HEK293 (cell line): ENCODE measurements at regions not wholly inside any gene's neighbourhood (a gene's known extent, or its start where the extent isn't known, plus 50 kb on each side); places are given as distances from the start of the nearest gene placed in this dataset.

Experiments
- CTCF ChIP-seq: fragments of 450-650 bp; formaldehyde crosslinking; IDR thresholded peaks from 2 replicates; pipeline ENCODE4 v1.5.1; 2016; ENCODE audit warnings: missing biosample characterization, missing genetic modification characterization
- HOXC10 ChIP-seq: sonication (generic); formaldehyde crosslinking; IDR thresholded peaks from 2 replicates; pipeline ENCODE4 v1.8.1; 2023; ENCODE audit warnings: mild to moderate bottlenecking, missing genetic modification reagents
- HOXD13 ChIP-seq: sonication (generic); formaldehyde crosslinking; IDR thresholded peaks from 2 replicates; pipeline ENCODE4 v1.8.0; 2022; ENCODE audit warnings: missing genetic modification reagents, borderline replicate concordance
- KLF1 ChIP-seq: fragments of 450-650 bp; formaldehyde crosslinking; IDR thresholded peaks from 2 replicates; pipeline ENCODE4 v1.5.1; 2016; ENCODE audit warnings: missing biosample characterization, missing genetic modification characterization
- REST ChIP-seq: fragments of 450-650 bp; formaldehyde crosslinking; IDR thresholded peaks from 2 replicates; pipeline ENCODE4 v1.5.1; 2016; ENCODE audit warnings: missing biosample characterization, missing genetic modification characterization
- SP2 ChIP-seq: fragments of 450-650 bp; formaldehyde crosslinking; IDR thresholded peaks from 2 replicates; pipeline ENCODE4 v1.5.1; 2016; ENCODE audit warnings: missing biosample characterization, missing genetic modification characterization
- ZBTB26 ChIP-seq: fragments of 450-650 bp; formaldehyde crosslinking; optimal IDR thresholded peaks from 2 replicates; pipeline ENCODE3; 2016; ENCODE audit warnings: missing biosample characterization, mild to moderate bottlenecking, missing genetic modification characterization
- ZNF24 ChIP-seq: fragments of 450-650 bp; formaldehyde crosslinking; IDR thresholded peaks from 2 replicates; pipeline ENCODE4 v1.5.1; 2016; ENCODE audit warnings: missing biosample characterization, missing genetic modification characterization
- ZNF571 ChIP-seq: fragments of 450-650 bp; formaldehyde crosslinking; IDR thresholded peaks from 2 replicates; pipeline ENCODE4 v1.5.0; 2017; ENCODE audit warnings: missing biosample characterization, missing genetic modification characterization
- ZNF596 ChIP-seq: fragments of 450-650 bp; IDR thresholded peaks from 2 replicates; pipeline ENCODE4 v1.5.0; 2018; ENCODE audit warnings: missing biosample characterization, mild to moderate bottlenecking, missing genetic modification characterization, moderate library complexity
- ZNF664 ChIP-seq: fragments of 450-650 bp; formaldehyde crosslinking; IDR thresholded peaks from 2 replicates; pipeline ENCODE4 v1.5.1; 2016; ENCODE audit warnings: missing biosample characterization, missing genetic modification characterization
- TF ChIP-seq, protein P1 (sequence below): fragments of 450-650 bp; formaldehyde crosslinking; IDR thresholded peaks from 2 replicates; pipeline ENCODE4 v1.5.1; 2016; ENCODE audit warnings: missing biosample characterization, missing genetic modification characterization, borderline replicate concordance

DNA sequence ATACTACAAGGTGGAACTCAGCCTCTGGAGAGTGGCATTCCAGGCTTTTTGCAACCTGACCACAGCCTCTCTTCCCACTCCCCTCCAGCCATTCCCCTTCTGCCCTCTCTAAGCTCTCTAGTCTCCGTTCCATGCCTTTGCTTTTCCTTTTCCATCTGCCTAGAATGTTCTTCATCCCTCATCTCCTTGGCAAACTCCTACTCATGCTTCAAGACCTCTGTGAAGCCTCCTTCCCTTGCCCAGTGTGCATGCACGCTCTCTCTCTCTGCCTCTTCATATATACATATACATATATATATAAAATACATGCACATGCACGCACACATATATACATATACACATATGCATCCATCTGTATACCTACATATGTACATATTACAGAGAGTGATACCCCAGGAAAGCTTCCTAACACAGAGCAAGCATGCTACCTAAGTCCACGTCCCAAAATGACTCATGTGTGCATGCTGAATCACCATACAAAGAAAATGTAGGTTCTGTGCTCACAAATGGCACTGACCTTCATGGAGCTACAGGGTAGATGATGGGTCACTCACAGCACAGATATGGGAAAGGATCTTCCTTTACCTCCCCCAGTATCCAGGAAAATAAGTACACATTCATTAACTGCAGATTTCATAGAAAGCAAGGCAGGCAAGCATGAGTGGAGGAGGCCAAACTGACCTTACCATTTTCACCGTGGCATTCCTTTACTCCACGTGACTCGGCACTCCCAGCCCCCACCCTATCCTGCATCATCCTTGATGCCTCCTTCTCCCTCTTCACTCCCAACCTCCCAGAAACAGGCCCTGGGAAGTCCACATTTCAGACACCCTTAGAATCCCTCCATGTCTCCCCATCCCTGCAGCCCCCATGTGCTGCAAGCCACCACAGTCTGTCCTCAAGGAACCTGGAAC lies 238.4 kb upstream of the ZMIZ1 start:
- TF ChIP-seq HOXC10 (CRISPR knock-in tag) (no peak), HOXD13 (no peak), CTCF (no peak), ZNF664 (tag by site-specific recombination) (no peak), REST (no peak), ZNF24 (tag by site-specific recombination) (no peak), ZBTB26 (tag by site-specific recombination) (no peak), KLF1 (tag by site-specific recombination) (no peak), ZNF571 (tag by site-specific recombination) (no peak), ZNF596 (tag by site-specific recombination) (no peak), SP2 (tag by site-specific recombination) (no peak)
- TF ChIP-seq, protein P1, sequence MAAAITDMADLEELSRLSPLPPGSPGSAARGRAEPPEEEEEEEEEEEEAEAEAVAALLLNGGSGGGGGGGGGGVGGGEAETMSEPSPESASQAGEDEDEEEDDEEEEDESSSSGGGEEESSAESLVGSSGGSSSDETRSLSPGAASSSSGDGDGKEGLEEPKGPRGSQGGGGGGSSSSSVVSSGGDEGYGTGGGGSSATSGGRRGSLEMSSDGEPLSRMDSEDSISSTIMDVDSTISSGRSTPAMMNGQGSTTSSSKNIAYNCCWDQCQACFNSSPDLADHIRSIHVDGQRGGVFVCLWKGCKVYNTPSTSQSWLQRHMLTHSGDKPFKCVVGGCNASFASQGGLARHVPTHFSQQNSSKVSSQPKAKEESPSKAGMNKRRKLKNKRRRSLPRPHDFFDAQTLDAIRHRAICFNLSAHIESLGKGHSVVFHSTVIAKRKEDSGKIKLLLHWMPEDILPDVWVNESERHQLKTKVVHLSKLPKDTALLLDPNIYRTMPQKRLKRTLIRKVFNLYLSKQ (tag by site-specific recombination), result no peak
